Breast epithelium (tissue), 4 donors: ENCODE measurements at regions not wholly inside any gene's neighbourhood (a gene's known extent, or its start where the extent isn't known, plus 50 kb on each side); places are given as distances from the start of the nearest gene placed in this dataset.
"Not testable (repeated sequence)": the region's sequence is repeated elsewhere in the genome, so short reads cannot be mapped to it uniquely, and the experiment has no call there.

ENCODE experiments used
- DNase-seq, 2 donors: peaks; one replicate each; pipeline ENCODE4 v3.0.0-alpha.2; 2019; ENCODE audit warnings: low spot score in 2 of 2
- H3K27ac ChIP-seq, 2 donors: fragments of 200-600 bp; sonication (generic) in 1 of 2; one replicate each; pipeline ENCODE4 v1.5.1; 2016 to 2019; ENCODE audit warnings: mild to moderate bottlenecking in 1 of 2
- H3K27me3 ChIP-seq, 2 donors: fragments of 200-600 bp; sonication (generic) in 1 of 2; one replicate each; pipeline versions ENCODE4 v1.5.1 to v1.6.0; 2017 to 2019; ENCODE audit warnings: control low read depth in 1 of 2, mild to moderate bottlenecking in 1 of 2
- H3K36me3 ChIP-seq: fragments of 200-600 bp; one replicate; pipeline ENCODE4 v1.5.1; 2019
- H3K4me1 ChIP-seq, 2 donors: fragments of 200-600 bp; sonication (generic); one replicate each; pipeline ENCODE4 v1.5.1; 2016 to 2019; ENCODE audit warnings: control low read depth in 1 of 2
- H3K4me3 ChIP-seq, 3 donors: fragments of 200-600 bp; sonication (generic); 1 replicate in 2 of 3; 2 replicates in 1 of 3; pipeline ENCODE4 v1.5.1; 2016 to 2019; ENCODE audit warnings: mild to moderate bottlenecking in 3 of 3, moderate library complexity in 2 of 3
- H3K9me3 ChIP-seq, 2 donors: fragments of 200-600 bp; sonication (generic) in 1 of 2; one replicate each; pipeline ENCODE4 v1.5.1; 2016 to 2019; ENCODE audit warnings: control low read depth in 1 of 2
- CTCF ChIP-seq, 3 donors: fragments of 450-650 bp; IDR thresholded peaks; one replicate each; pipeline ENCODE4 v1.5.1; 2016 to 2017; ENCODE audit warnings: antibody characterized with exemption in 3 of 3, mild to moderate bottlenecking in 3 of 3, moderate library complexity in 3 of 3
- POLR2A ChIP-seq: fragments of 450-650 bp; IDR thresholded peaks from one replicate; pipeline ENCODE4 v1.6.1; 2016; ENCODE audit warnings: antibody characterized with exemption, mild to moderate bottlenecking, moderate library complexity
- POLR2AphosphoS5 ChIP-seq, 3 donors: sonication (generic); formaldehyde crosslinking; IDR thresholded peaks; one replicate each; pipeline ENCODE4 v1.6.1; 2017; ENCODE audit warnings: antibody characterized with exemption in 3 of 3
- intact Hi-C: fragments of 100-400 bp; cut with DNase I; formaldehyde crosslinking; loops from one replicate; pipeline ENCODE4 v1.15.1; 2023; ENCODE audit warnings: low total_unique reads

DNA sequence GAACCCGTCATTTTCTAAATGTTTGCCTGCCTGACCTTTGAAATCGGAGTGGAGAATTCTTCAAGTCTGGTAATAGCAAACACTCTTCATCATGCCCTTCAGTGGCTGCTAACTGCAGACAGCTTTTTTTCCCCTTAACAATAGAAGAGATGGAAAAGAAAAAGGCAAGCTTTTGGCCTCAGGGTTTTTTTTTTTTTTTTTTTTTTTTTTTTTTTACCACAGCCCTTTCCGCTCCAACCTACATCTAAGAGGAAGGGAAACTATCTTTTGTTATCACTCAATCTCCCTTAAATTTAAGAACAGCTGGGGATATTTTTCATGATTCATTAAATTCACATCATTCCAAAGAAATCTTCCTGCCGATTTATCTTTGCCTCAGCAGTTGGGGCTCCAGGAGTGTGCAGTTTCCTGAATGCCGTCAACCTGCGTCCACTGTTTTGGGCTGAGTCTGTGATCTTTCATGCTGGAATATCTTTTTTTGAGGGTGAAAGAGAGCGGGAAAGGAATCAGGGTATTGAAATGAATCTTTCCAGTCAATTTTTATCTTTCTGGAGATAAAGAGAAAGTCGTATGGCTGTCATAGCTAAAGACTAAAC, 144.5 kb upstream of the SMYD2 start:
- no peak overlapping the region for H3K4me3 ChIP-seq
- no peaks in the 10 kb centered on the region for H3K27me3 ChIP-seq
- intact Hi-C loops, result no loop called here
- no peaks in the 10 kb centered on the region for H3K36me3 ChIP-seq
- no peaks in the 10 kb centered on the region for H3K4me1 ChIP-seq
- H3K27ac ChIP-seq, result no peak overlapping the region
- TF ChIP-seq POLR2A (no peak), POLR2AphosphoS5 (IDR thresholded peaks at IDR 0.05) (no peak), CTCF (IDR thresholded peaks at IDR 0.05) (no peak)
- no peak for DNase-seq
- H3K9me3 ChIP-seq, result no peaks in the 10 kb centered on the region

DNA sequence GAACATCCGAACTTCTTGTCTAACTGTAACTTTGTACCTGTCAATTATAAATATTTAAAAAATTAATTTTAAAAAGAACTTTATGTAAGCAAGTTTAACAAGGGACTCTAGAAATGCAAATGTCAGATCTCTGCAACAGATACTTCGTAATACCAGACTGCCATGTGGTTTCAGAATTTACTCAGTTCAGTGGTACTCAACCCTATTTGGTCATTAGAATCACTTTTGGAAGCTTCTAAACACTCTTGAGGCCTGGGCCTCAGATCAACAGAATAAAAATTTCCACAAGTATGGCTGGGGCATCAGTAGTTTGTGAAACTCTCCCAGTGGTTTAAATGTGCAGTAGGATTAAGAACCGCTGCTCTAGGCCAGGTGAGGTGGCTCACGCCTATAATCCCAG, 139.5 kb upstream of the SMYD2 start:
- Histone ChIP-seq H3K36me3 (no peaks in the 10 kb centered on the region), H3K27ac (no peak overlapping the region), H3K9me3 (no peaks in the 10 kb centered on the region), H3K27me3 (no peaks in the 10 kb centered on the region), H3K4me3 (no peak overlapping the region), H3K4me1 (no peaks in the 10 kb centered on the region)
- intact Hi-C loops, result no loop called here
- TF ChIP-seq CTCF (IDR thresholded peaks at IDR 0.05), result no peak
- no peak for DNase-seq

- TF ChIP-seq POLR2A (no peak), CTCF (IDR thresholded peaks at IDR 0.05) (no peak), POLR2AphosphoS5 (IDR thresholded peaks at IDR 0.05) (no peak)
- Histone ChIP-seq H3K4me1 (no peaks in the 10 kb centered on the region), H3K27ac (no peak overlapping the region), H3K9me3 (no peaks in the 10 kb centered on the region), H3K36me3 (no peaks in the 10 kb centered on the region), H3K27me3 (no peaks in the 10 kb centered on the region), H3K4me3 (no peak overlapping the region)
- DNase-seq, result no peak
- intact Hi-C loops, result no loop called here
Observed at GRCh38 chr1:214143006-214143992, 137.7 kb upstream of the SMYD2 start.

DNA sequence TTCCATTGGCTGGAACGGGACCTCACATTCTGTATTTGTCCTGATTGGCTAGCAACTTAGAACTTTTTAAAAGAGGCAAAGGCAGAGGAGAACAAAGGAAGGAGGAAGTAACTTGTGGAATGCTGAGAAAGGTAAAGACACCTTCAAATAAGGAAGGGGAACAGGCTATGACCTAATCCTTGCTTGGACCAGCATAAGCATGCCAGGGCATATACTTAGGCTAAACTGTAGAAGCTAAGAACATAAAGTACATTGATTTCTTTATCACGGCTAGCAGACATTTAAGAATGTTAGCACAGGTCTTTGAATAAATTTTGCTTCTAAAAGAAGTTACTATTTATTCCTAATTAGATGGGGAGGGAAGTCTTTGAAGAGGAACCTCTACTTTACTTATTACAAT, 136.4 kb upstream of the SMYD2 start:
- H3K27me3 ChIP-seq, H3K4me1 ChIP-seq, H3K36me3 ChIP-seq, intact Hi-C loops, H3K4me3 ChIP-seq, H3K27ac ChIP-seq, H3K9me3 ChIP-seq, DNase-seq: not testable (repeated sequence)

GRCh38 chr1:214146523-214146922, 134.4 kb upstream of the SMYD2 start:
- Histone ChIP-seq H3K27ac (no peak overlapping the region), H3K4me3 (no peak overlapping the region), H3K27me3 (no peaks in the 10 kb centered on the region), H3K4me1 (no peaks in the 10 kb centered on the region), H3K9me3 (no peaks in the 10 kb centered on the region), H3K36me3 (no peaks in the 10 kb centered on the region)
- DNase-seq, result no peak
- intact Hi-C loops, result no loop called here
- TF ChIP-seq CTCF (IDR thresholded peaks at IDR 0.05), result no peak
- no peak for TF ChIP-seq POLR2AphosphoS5 (IDR thresholded peaks at IDR 0.05)
- no peak for TF ChIP-seq POLR2A
